Activated CD8-positive, alpha-beta T cell treated with anti-CD3 and anti-CD28 coated beads for 36 hours (primary cell): ENCODE measurements at regions not wholly inside any gene's neighbourhood (a gene's known extent, or its start where the extent isn't known, plus 50 kb on each side); places are given as distances from the start of the nearest gene placed in this dataset.

Source experiments
- ATAC-seq: fragments of 200-7000 bp; cut with Tn5 transposase; one replicate; pipeline ENCODE4 v1.10.0; 2021; ENCODE audit warnings: mild to moderate bottlenecking, moderate library complexity
- CTCF ChIA-PET: fragments of 350-600 bp; sonication (Branson Sonifier 250); formaldehyde crosslinking; loops from one replicate; lab custom pipeline; 2021; ENCODE audit warnings: antibody characterized with exemption; lab: Charles Lee
- POLR2A ChIA-PET: fragments of 350-600 bp; sonication (Branson Sonifier 250); formaldehyde crosslinking; loops from one replicate; lab custom pipeline; 2021; ENCODE audit warnings: antibody characterized with exemption; lab: Charles Lee
- DNase-seq: peaks from one replicate; pipeline ENCODE4 v3.0.0-alpha.2; 2020
- H3K27ac Mint-ChIP-seq: one replicate; pipeline ENCODE4 v1.8.0; 2021; ENCODE audit warnings: mild to moderate bottlenecking, mixed read lengths
- H3K27me3 Mint-ChIP-seq: one replicate; pipeline ENCODE4 v1.8.0; 2021; ENCODE audit warnings: mixed read lengths
- H3K36me3 Mint-ChIP-seq: one replicate; pipeline ENCODE4 v1.8.0; 2021; ENCODE audit warnings: low read depth, mixed read lengths
- H3K4me1 Mint-ChIP-seq: one replicate; pipeline ENCODE4 v1.8.0; 2021; ENCODE audit warnings: low read depth, mixed read lengths
- H3K4me3 Mint-ChIP-seq: one replicate; pipeline ENCODE4 v1.8.0; 2021; ENCODE audit warnings: mild to moderate bottlenecking, moderate library complexity, mixed read lengths
- H3K9me3 Mint-ChIP-seq: one replicate; pipeline ENCODE4 v1.8.0; 2021; ENCODE audit warnings: mixed read lengths
- intact Hi-C: fragments of 100-400 bp; cut with micrococcal nuclease; formaldehyde crosslinking; loops from one replicate; pipeline ENCODE4 v1.10.0; 2022
- TF ChIP-seq, protein P1 (sequence below): fragments of 200-600 bp; IDR thresholded peaks from one replicate; pipeline ENCODE4 v1.8.0; 2022; ENCODE audit warnings: antibody characterized with exemption, mild to moderate bottlenecking

GRCh38 chr2:65710779-65711295 is 278.4 kb upstream of the SPRED2 start:
- Mint-ChIP-seq H3K4me1 (no peaks in the 10 kb centered on the region), H3K36me3 (no peaks in the 10 kb centered on the region), H3K9me3 (no peaks in the 10 kb centered on the region), H3K27me3 (peaks cover 12% of the 10 kb centered on the region), H3K27ac (no peak overlapping the region), H3K4me3 (no peak overlapping the region)
- POLR2A ChIA-PET, result no interaction called here
- ATAC-seq, result no peak
- CTCF ChIA-PET, result no interaction called here
- DNase-seq, result no peak
- intact Hi-C loops, result no loop called here
- TF ChIP-seq, protein P1, sequence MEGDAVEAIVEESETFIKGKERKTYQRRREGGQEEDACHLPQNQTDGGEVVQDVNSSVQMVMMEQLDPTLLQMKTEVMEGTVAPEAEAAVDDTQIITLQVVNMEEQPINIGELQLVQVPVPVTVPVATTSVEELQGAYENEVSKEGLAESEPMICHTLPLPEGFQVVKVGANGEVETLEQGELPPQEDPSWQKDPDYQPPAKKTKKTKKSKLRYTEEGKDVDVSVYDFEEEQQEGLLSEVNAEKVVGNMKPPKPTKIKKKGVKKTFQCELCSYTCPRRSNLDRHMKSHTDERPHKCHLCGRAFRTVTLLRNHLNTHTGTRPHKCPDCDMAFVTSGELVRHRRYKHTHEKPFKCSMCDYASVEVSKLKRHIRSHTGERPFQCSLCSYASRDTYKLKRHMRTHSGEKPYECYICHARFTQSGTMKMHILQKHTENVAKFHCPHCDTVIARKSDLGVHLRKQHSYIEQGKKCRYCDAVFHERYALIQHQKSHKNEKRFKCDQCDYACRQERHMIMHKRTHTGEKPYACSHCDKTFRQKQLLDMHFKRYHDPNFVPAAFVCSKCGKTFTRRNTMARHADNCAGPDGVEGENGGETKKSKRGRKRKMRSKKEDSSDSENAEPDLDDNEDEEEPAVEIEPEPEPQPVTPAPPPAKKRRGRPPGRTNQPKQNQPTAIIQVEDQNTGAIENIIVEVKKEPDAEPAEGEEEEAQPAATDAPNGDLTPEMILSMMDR, result no peak

DNA sequence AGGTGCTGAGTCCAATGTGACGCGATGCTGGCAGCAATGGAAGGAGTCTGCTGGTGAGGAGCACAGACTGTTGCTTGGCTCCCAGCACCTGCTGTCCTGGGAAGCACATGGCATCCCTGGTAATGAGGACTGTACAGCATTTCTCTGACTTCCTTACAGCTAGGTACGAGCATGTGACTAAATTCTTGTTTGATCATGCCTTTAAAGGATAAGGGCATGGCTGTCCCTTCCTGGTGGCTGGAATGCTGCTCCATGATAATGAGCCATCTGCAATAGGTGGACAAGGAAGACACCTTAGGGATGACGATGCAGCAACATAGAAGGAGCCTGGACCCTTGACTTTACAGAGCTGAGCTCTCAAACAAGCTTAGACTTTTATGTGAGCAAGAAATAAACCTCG is 278.0 kb upstream of the SPRED2 start:
- intact Hi-C loops, result no loop called here
- Mint-ChIP-seq H3K27me3 (peaks cover 12% of the 10 kb centered on the region), H3K36me3 (no peaks in the 10 kb centered on the region), H3K4me1 (no peaks in the 10 kb centered on the region), H3K4me3 (no peak overlapping the region), H3K9me3 (no peaks in the 10 kb centered on the region), H3K27ac (no peak overlapping the region)
- no peak for ATAC-seq
- ChIA-PET CTCF (no interaction called here), POLR2A (no interaction called here)
- TF ChIP-seq, protein P1, result no peak
- no peak for DNase-seq

GRCh38 chr2:65708086-65708485 is 275.7 kb upstream of the SPRED2 start:
- Mint-ChIP-seq H3K4me3 (no peak overlapping the region), H3K27me3 (peaks cover 12% of the 10 kb centered on the region), H3K36me3 (no peaks in the 10 kb centered on the region), H3K9me3 (no peaks in the 10 kb centered on the region), H3K27ac (no peak overlapping the region), H3K4me1 (no peaks in the 10 kb centered on the region)
- ATAC-seq, result no peak
- TF ChIP-seq, protein P1, result no peak
- POLR2A ChIA-PET, result no interaction called here
- CTCF ChIA-PET, result no interaction called here
- intact Hi-C loops, result no loop called here
- DNase-seq, result no peak

GRCh38 chr2:65706411-65706810 is 274.0 kb upstream of the SPRED2 start:
- H3K27ac Mint-ChIP-seq, result no peak overlapping the region
- TF ChIP-seq, protein P1, result no peak
- no peaks in the 10 kb centered on the region for H3K36me3 Mint-ChIP-seq
- CTCF ChIA-PET, result no interaction called here
- intact Hi-C loops, result no loop called here
- H3K9me3 Mint-ChIP-seq, result no peaks in the 10 kb centered on the region
- ATAC-seq (no peak), DNase-seq (no peak)
- peaks cover 14% of the 10 kb centered on the region for H3K27me3 Mint-ChIP-seq
- POLR2A ChIA-PET, result no interaction called here
- no peak overlapping the region for H3K4me3 Mint-ChIP-seq
- H3K4me1 Mint-ChIP-seq, result no peaks in the 10 kb centered on the region

- DNase-seq (no peak), ATAC-seq (no peak)
- CTCF ChIA-PET, result no interaction called here
- H3K36me3 Mint-ChIP-seq, result no peaks in the 10 kb centered on the region
- intact Hi-C loops, result no loop called here
- no peaks in the 10 kb centered on the region for H3K9me3 Mint-ChIP-seq
- no peak overlapping the region for H3K4me3 Mint-ChIP-seq
- no peak overlapping the region for H3K27ac Mint-ChIP-seq
- H3K4me1 Mint-ChIP-seq, result no peaks in the 10 kb centered on the region
- POLR2A ChIA-PET, result no interaction called here
- TF ChIP-seq, protein P1, result no peak
- peaks cover 17% of the 10 kb centered on the region for H3K27me3 Mint-ChIP-seq
Observed at GRCh38 chr2:65701191-65701590, 268.8 kb upstream of the SPRED2 start.
